NOMO-1 (cell line): ENCODE measurements at regions not wholly inside any gene's neighbourhood (a gene's known extent, or its start where the extent isn't known, plus 50 kb on each side); places are given as distances from the start of the nearest gene placed in this dataset.

Experiments used
- DNase-seq, 2 experiments: peaks; one replicate each; lab custom pipeline; 2025; ENCODE audit not compliant: unreplicated experiment in 2 of 2; lab: John Stamatoyannopoulos, UW

DNA sequence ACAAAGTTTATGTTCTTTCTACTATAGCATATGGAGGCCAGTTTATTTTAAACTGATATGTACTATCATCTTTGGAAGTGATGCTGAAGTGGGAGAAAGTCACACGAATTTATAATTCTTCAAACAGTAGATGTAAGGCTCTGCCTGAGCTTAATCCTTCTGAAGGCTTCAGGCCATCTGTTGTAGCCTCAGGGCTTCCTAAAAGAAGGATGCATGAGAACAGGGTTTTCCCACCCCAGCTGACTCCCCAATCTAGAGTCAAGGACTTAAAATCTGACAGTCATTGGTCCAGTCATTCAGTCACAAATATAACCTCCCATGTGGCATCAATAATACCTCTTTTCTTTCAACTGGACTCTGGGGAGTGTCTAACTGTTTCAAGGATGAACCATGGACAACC is 330.5 kb downstream of the KCNS3 start:
- DNase-seq, result no peak

DNA sequence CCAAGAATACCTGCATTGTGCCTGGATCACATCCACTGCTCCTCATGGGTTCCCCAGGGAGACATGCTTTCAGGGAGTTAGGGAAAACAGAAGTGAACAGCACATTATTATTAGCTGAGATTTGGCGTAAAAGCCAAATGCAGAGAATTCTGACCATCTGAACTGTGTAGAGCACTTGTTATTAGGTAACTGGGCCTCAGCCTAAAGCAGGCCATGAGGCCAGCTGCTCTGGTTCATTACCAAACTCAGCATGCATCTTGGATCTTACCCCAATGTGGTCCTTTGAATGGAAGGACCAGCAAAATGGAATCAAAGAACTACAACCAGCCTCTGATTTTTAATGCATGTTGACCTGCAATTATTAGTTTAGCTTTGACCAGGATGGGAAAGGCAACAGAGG is 322.3 kb downstream of the KCNS3 start:
- DNase-seq, result no peak

DNA sequence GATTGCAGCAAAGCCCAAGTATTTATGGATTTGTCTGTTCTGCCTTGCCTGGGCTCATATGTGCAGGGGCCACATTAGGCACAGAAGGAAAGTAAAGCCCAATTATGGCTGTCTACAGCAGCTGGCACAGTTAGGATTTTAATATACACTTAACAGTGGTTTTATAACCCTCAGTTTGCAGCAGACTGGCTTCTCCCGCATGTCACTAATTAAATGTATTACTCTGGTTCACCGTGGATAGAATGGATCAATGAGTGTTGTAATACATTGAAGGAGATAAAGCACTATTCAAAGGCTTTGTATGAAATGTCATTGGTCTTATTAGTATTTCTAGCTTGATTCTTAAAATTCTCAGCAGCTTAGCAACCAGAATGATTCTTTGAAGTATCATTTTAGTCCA is 320.2 kb downstream of the KCNS3 start:
- DNase-seq, result no peak

DNA sequence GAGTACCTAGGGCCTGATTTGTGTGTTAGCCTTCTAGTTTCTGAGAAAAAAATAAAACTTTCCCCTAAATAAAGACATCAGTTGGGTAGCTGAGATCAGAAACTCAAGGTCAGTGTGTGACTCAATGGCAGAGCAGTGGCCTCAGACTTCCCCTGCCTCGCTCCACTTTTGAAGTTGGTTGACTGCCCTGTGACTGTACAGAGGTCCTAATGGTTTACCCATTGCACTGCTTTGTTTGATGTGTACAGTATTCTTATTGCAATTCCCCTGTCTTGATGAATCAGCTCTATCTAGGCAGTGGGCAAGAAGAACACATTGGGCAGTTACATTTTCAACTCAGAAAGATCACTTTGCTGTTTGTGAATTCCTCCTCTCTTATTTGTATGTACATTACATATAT is 315.7 kb downstream of the KCNS3 start:
- no peak for DNase-seq

DNA sequence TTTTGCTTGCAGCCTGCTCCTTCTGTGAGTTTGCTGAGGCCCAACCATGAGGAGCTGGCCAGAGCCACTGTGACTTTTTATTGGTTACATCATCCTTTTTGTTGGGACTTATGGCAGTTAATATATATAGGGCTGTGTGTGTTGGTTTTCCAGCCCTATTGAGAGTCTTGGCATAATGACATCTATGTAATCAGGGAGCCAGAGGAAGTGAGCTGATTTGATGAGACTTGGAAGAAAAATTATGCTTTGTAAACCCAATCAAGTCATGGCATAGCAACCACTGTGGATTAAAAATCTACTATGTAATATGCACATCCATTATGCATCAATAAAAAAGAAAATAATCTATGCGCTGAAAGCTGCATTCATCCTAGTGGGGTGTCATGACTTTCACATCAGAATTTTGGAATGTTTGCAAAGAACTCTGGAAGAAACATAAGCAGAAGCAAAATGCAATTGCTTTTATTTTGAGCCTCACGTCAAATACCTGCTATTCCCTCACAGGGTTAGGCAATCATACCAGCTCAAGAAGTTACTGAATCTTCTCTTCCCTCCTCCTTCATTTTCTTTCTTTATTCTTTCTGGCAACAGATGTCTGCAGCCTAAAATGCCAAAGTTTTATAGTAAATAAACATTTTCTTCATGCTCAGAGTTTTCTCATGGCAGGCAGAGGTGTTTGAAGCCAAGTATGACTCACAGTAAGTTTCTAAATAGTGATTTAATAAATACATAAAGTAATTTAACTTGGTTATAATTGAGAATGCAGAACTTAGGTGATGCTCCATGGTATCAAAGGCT is 308.5 kb downstream of the KCNS3 start:
- DNase-seq, result no peak

DNA sequence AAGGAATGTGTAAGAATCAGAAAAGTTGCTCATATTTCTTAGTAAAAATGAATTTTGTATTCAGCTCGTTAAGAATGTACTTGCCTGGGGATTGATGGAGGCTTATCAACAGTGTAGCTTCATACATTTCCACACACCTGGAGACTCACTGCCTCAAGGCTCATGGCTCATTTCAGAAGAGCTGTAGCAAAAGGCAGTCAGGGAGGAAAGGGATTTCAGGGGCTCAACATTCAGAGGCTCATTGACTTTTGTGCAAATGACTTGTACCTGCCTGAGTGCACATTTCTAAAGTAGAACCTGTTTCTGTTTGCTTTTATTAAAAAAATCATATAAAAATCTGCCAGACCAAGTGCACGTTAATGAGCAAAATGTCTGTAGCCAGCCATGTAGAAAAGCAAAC is 304.4 kb downstream of the KCNS3 start:
- DNase-seq, result no peak

DNA sequence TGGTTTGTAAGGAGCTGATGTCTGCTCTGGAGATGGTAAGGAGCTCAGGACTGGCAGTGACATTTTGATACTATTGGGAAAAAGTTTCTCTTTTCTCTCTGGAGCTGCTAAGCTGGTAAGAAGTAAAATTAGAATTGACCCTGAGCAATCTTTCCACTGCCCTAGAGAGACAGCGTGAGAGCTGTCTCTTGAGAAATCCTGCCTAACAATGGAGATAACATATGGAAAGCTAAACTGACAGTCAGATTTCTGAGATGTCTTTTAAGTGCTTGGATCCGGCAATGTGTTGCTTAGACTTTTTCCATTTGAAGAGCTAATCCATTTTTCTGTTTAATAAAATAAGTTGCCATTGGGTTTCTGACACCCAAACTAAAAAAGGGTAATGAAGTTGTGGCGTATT is 302.4 kb downstream of the KCNS3 start:
- no peak for DNase-seq

DNA sequence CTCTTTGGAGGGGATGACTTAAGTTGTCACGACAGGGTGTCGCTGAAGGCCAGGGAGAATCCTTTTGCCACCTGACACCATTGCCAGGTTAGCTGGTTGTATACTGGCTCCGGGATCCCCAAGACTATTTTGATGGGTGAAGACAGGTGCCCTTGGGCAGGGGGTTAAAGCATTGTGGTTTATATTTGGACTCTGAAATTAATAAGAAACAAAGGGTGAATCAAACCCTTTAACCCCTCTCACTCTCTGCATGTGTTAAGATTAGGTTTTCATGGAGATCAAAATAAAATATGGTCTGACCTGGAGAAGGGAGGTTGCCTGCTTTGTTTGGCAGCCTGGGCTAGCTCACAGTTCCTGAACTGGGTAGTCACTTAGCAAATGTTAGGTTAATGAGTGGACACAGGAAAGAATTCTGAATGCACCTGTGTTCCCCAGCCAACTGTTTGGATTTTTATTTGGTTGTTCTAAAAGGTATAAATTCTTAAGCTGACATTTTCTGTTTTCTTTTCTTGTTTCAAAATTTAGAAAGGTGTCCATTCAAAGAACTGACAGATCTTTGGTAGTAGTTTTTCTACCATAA is 301.7 kb downstream of the KCNS3 start:
- no peak for DNase-seq

DNA sequence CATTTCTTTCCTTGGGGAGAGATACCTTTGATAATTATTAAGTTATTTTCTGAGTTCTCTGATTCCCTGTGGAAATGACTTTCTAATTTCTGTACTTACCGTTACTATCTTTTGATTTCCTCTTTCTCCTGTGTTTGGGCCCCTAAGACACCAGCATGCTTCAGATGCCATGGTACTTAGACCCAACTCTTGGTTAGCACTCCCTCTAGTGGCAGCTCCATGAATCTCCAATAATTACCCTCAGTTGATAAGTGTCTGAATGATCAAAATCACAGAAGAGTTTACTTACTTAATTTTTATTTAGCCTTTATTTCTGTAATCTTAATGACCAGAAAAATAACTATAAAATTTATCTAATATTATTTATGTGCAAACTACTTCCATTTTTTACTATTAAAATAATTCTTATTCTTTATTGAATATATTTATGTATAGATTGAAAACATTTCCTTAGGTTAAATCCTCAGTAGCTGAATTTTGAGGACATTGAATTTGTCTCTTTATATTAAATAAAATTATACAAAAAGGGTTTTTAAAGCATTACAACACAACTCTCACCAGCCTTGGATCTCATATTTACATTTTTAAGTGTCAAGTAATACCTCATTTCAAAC is 300.4 kb downstream of the KCNS3 start:
- peak; percentile 30 to 43 for DNase-seq

DNA sequence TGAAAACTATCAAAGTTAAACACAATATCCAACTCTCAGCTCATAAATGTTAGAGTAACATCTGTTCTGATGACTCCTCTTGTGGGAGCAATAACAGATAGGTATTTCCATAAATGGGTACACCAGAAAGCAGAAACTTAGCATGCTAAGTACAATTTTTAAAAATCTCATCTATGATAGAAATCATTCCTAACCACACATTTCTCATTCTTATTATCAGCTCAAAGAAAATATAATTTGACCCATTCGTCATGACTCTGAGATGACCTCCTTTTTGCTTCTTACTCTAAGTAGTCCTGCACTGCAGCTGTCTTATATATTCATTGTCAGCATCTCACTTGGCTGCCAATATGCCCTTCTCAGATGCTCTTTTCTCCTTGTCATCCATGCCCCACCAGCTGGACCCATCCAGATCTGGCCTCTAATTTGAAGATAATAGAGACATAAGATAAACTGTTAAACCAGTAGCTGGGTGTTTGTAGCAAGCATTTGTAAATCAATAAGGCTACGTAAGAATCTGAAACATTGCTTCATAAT is 298.3 kb downstream of the KCNS3 start:
- no peak for DNase-seq

DNA sequence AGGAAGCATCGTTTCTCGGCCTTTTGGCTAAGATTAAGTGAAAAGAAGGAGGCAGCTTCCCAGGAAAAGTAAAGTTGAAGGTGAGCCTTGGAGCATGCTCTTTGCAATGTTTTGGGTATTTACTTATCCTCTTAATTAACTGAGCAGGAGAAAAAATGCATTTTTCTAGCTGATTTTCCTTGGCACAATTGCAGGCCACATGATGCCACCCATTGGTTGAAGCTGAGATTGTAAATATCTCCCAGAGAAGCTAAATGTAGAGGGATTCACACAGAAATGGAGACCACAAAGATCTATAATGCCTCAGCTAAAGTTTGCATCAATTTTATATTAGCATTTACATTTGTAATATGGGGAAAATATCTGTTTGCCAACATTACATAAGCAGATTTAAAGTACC is 294.1 kb downstream of the KCNS3 start:
- no peak for DNase-seq

DNA sequence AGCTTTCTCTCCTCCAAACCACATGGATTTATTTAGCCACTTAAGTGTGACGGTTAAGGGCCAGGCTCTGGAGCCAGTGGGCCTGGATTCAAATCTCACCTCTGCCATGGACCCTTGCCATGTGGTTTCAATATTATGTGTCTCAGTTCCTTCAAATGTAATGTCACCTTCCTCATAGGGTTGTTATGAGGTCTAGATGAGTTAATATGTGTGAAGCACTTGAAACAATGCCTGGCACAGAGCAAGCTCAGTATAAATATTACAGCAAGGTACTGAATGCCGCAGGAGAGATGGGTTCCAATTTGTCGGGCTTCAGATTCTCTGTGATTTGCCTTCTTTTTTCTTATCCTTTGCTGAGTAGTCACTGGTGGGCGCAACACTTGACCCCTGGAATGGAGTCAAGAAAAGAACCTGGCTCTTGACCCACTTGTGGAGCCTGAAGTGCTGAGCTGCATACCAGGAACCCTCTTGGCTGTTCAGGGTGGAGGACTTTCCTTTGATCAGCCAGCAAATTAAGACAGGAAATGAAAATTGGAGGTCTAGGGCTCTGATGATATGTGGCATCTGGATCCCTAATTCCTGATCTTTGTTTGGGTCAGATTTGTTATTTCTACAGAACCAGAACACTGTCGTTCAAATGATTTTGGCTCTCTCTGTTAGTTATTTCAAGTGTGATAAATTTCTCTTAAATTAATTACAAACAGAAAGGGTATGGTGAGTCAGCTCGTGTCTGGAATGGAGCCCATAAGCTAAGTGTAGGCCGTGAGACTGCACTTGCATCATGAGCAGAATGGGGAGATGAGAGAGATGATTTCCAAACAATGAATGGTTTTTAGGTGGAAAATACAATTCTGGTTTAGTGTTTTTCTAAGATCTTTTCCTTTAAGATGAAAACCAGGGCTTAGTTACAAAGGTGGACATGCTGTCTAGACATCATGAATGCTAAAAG is 293.0 kb downstream of the KCNS3 start:
- no peak for DNase-seq

DNA sequence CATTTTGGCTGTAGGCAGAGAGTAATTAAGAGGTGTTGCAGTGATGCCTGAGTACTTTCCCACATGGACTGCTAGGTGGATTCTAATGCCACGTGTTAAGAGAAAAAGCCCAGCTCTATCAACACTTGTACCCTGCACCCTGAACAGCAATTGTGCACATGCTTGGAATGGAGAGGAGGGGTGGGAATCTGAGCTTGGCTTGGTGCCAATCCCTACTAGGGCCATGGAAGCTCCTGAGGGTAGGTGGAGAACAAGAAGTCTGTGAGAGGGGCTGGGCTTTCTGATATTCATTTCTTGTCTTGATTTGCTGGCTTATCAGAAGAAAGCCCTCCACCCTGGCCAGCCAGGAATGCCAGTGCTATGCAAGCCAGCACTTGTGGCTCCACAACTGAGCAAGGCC is 292.2 kb downstream of the KCNS3 start:
- DNase-seq, result no peak

DNA sequence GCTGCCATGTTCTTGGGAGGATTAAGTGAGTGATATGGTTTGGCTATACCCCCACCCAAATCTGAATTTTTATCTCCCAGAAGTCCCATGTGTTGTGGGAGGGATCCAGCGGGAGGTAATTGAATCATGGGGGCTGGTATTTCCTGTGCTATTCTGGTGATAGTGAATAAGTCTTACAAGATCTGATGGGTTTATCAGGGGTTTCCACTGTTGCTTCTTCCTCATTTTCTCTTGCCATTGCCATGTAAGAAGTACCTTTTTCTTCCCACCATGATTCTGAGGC is 291.4 kb downstream of the KCNS3 start:
- no peak for DNase-seq

DNA sequence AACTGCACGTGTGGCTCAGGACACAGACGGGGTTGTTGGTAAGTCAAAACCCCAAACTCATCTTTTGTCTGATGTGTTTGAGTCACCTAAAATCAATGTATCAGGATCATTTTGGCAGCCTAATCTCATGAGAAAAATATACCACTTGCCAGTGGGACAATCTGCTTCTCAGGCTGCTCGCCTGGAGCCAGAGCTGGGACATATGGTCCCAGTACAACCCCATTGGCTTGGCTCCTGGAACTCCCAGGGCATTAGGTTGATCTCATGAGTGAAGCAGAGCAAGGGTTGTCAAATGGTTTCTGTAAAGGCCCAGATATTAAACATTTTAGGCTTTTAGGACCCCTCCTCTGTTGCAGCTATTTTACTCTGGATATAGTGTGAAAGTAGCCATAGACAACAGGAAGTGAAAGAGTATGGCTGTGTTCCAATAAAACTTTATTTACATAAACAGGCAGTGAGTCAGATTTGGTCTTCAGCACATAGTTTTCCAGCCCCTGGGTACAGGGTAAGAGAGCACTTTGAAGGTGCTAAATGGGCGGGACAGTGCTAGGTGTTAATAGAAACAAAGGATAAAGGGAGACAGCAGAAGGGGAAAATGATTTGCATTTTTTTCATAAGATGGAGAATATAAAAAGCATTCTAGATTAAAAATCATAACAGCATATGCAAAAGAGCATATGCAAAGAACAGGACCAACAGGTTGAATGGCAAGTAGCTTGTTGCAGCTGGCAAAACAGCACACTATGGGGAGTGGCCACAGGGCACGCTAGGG is 290.8 kb downstream of the KCNS3 start:
- no peak for DNase-seq

DNA sequence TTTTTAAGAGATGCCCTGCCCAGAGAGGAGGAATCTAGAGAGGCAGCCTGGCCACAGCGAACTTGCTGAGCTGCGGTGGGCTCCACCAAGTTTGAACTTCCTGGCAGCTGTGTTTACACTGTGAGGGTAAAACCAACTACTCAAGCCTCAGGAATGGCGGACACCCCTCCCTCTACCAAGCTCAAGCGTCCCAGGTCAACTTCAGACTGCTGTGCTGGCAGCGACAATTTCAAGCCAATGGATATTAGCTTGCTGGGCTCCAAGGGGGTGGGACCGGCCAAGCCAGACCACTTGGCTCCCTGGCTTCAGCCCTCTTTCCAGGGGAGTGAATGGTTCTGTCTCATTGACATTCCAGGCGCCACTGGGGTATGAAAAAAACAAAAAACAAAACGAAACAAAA is 289.4 kb downstream of the KCNS3 start:
- no peak for DNase-seq

DNA sequence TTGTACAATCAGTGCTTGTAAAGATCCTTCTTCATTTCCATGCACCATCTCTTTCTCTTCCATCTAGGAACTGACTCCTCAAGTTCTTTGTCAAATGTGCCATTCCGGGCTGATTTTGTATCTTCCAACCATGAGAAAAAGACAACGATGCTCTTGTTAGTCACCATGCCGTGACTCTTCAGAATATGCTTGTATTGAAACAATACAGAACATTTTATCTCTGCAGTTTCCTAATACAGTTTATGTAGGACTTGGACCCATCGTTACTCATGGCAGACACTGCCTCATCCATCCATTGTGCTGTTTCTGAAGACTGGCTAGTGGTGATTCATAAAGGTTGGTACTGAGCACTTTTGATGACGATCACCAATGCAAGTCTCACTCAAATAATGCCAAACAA is 283.2 kb downstream of the KCNS3 start:
- DNase-seq, result no peak

DNA sequence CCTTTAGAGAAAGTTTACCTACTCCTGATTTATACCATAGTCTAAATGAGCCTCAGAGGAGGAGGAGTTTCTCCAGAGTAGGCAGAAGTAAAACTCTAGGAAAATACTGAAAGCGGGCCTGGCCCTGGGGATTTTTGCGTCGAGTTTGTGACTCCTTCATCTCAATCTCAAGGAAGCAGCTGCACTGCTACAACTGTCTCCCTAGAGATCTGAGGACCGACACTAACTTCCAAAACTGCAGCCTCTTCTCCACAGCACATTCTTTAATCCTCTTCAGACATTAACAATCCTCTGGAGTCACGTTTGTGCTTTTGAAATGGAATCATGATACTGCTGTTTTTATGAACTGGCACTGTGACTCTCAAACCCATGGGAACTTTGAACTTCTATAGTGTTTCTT is 281.4 kb downstream of the KCNS3 start:
- no peak for DNase-seq

DNA sequence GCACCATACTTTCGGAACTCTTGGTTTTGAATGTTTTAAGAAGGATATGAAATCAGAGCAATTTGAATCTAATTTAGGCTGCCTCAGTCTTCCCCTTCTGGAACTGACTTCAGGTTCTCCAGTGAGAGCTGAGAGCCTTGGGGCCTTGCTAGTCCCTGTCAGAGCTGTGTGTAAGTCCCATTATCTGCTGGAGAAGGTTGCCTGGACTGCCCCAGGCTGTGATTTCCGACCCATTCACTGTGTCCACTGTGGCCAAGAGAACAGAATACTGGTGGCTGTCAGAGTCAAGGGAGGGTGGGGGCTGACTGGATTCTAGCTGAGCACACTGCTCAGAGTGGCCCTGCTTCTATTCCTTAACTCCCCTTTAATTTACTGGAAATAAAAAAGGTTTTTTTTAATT is 278.0 kb downstream of the KCNS3 start:
- no peak for DNase-seq

DNA sequence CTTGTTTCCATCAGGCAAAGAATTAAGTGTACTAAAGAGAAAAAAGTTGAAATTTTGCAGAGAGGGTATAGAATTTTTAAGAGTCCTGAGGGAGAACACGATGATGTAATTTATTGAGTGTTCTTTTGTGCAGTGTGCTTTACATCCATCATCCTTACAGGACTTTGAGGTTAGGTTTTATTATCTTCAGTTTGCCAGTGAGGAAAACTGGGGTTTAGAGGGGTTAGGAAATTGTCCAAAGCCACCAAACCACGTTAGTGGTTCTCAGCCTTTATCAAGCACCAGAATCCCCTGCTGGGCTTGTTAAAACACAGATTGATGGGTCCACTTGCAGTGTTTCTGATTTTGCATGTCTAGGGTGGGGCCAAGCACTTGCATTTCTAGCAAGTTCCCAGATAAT is 277.5 kb downstream of the KCNS3 start:
- no peak for DNase-seq
